ENCODE measurements at regions not wholly inside any gene's neighbourhood (a gene's known extent, or its start where the extent isn't known, plus 50 kb on each side); places are given as distances from the start of the nearest gene placed in this dataset.

- ATAC-seq (no peak), DNase-seq (no peak)
- H3K4me1 Mint-ChIP-seq (ENCODE audit: low read depth), result no peaks in the 10 kb centered on the region
- peaks cover 5% of the 10 kb centered on the region for H3K9me3 Mint-ChIP-seq
- H3K36me3 Mint-ChIP-seq (ENCODE audit: insufficient read depth), result no peaks in the 10 kb centered on the region
- H3K4me3 Mint-ChIP-seq, result no peak overlapping the region
- H3K27me3 Mint-ChIP-seq (ENCODE audit: low read depth), result no peaks in the 10 kb centered on the region
These were observed 174.6 kb upstream of the GRAMD2B start for GRCh38 chr5:126248611-126249010.

- Mint-ChIP-seq H3K4me3 (no peak overlapping the region), H3K4me1 (ENCODE audit: low read depth) (no peaks in the 10 kb centered on the region), H3K9me3 (peaks cover 5% of the 10 kb centered on the region), H3K27me3 (ENCODE audit: low read depth) (no peaks in the 10 kb centered on the region), H3K36me3 (ENCODE audit: insufficient read depth) (no peaks in the 10 kb centered on the region)
- no peak for DNase-seq
- no peak for ATAC-seq
These were observed 172.2 kb upstream of the GRAMD2B start for GRCh38 chr5:126251024-126251423.

- ATAC-seq (no peak), DNase-seq (no peak)
- H3K27me3 Mint-ChIP-seq (ENCODE audit: low read depth), result no peaks in the 10 kb centered on the region
- H3K36me3 Mint-ChIP-seq (ENCODE audit: insufficient read depth), result no peaks in the 10 kb centered on the region
- H3K4me1 Mint-ChIP-seq (ENCODE audit: low read depth), result no peaks in the 10 kb centered on the region
- peaks cover 8% of the 10 kb centered on the region for H3K9me3 Mint-ChIP-seq
- no peak overlapping the region for H3K4me3 Mint-ChIP-seq
These were observed 169.8 kb upstream of the GRAMD2B start for GRCh38 chr5:126253406-126253805.

- Mint-ChIP-seq H3K4me1 (ENCODE audit: low read depth) (no peaks in the 10 kb centered on the region), H3K27me3 (ENCODE audit: low read depth) (no peaks in the 10 kb centered on the region), H3K9me3 (no peaks in the 10 kb centered on the region), H3K36me3 (ENCODE audit: insufficient read depth) (no peaks in the 10 kb centered on the region), H3K4me3 (no peak overlapping the region)
- DNase-seq, result no peak
- no peak for ATAC-seq
These were observed 159.5 kb upstream of the GRAMD2B start for GRCh38 chr5:126263591-126264184.

GRCh38 chr5:126265917-126266316, 157.3 kb upstream of the GRAMD2B start:
- DNase-seq (no peak), ATAC-seq (no peak)
- no peaks in the 10 kb centered on the region for H3K4me1 Mint-ChIP-seq (ENCODE audit: low read depth)
- H3K4me3 Mint-ChIP-seq, result no peak overlapping the region
- H3K27me3 Mint-ChIP-seq (ENCODE audit: low read depth), result peaks cover 2% of the 10 kb centered on the region
- H3K9me3 Mint-ChIP-seq, result no peaks in the 10 kb centered on the region
- no peaks in the 10 kb centered on the region for H3K36me3 Mint-ChIP-seq (ENCODE audit: insufficient read depth)

- Mint-ChIP-seq H3K36me3 (ENCODE audit: insufficient read depth) (no peaks in the 10 kb centered on the region), H3K4me1 (ENCODE audit: low read depth) (no peaks in the 10 kb centered on the region), H3K9me3 (no peaks in the 10 kb centered on the region), H3K4me3 (no peak overlapping the region), H3K27me3 (ENCODE audit: low read depth) (peaks cover 2% of the 10 kb centered on the region)
- ATAC-seq, result no peak
- no peak for DNase-seq
These were observed 155.8 kb upstream of the GRAMD2B start for GRCh38 chr5:126267438-126267837.

GRCh38 chr5:126268697-126269315, 154.4 kb upstream of the GRAMD2B start:
- no peaks in the 10 kb centered on the region for H3K4me1 Mint-ChIP-seq (ENCODE audit: low read depth)
- DNase-seq (no peak), ATAC-seq (no peak)
- no peaks in the 10 kb centered on the region for H3K9me3 Mint-ChIP-seq
- H3K4me3 Mint-ChIP-seq, result no peak overlapping the region
- no peaks in the 10 kb centered on the region for H3K36me3 Mint-ChIP-seq (ENCODE audit: insufficient read depth)
- peaks cover 3% of the 10 kb centered on the region for H3K27me3 Mint-ChIP-seq (ENCODE audit: low read depth)

- no peak for ATAC-seq
- Mint-ChIP-seq H3K27me3 (ENCODE audit: low read depth) (peaks cover 5% of the 10 kb centered on the region), H3K9me3 (no peaks in the 10 kb centered on the region), H3K4me1 (ENCODE audit: low read depth) (no peaks in the 10 kb centered on the region), H3K36me3 (ENCODE audit: insufficient read depth) (no peaks in the 10 kb centered on the region), H3K4me3 (no peak overlapping the region)
- DNase-seq, result no peak
These were observed 153.7 kb upstream of the GRAMD2B start for GRCh38 chr5:126269511-126269910.

GRCh38 chr5:126271141-126271540, 152.1 kb upstream of the GRAMD2B start:
- no peaks in the 10 kb centered on the region for H3K36me3 Mint-ChIP-seq (ENCODE audit: insufficient read depth)
- ATAC-seq (no peak), DNase-seq (no peak)
- no peaks in the 10 kb centered on the region for H3K4me1 Mint-ChIP-seq (ENCODE audit: low read depth)
- peaks cover 5% of the 10 kb centered on the region for H3K27me3 Mint-ChIP-seq (ENCODE audit: low read depth)
- no peaks in the 10 kb centered on the region for H3K9me3 Mint-ChIP-seq
- H3K4me3 Mint-ChIP-seq, result no peak overlapping the region

- Mint-ChIP-seq H3K9me3 (no peaks in the 10 kb centered on the region), H3K36me3 (ENCODE audit: insufficient read depth) (no peaks in the 10 kb centered on the region), H3K4me3 (no peak overlapping the region), H3K4me1 (ENCODE audit: low read depth) (no peaks in the 10 kb centered on the region), H3K27me3 (ENCODE audit: low read depth) (peaks cover 5% of the 10 kb centered on the region)
- DNase-seq (no peak), ATAC-seq (no peak)
These were observed 149.0 kb upstream of the GRAMD2B start for GRCh38 chr5:126274076-126274762.

- H3K27me3 Mint-ChIP-seq (ENCODE audit: low read depth), result peaks cover 3% of the 10 kb centered on the region
- DNase-seq (no peak), ATAC-seq (no peak)
- H3K4me3 Mint-ChIP-seq, result no peak overlapping the region
- H3K4me1 Mint-ChIP-seq (ENCODE audit: low read depth), result no peaks in the 10 kb centered on the region
- no peaks in the 10 kb centered on the region for H3K36me3 Mint-ChIP-seq (ENCODE audit: insufficient read depth)
- H3K9me3 Mint-ChIP-seq, result no peaks in the 10 kb centered on the region
These were observed 148.5 kb upstream of the GRAMD2B start for GRCh38 chr5:126274763-126275125.

GRCh38 chr5:126277762-126278161, 145.4 kb upstream of the GRAMD2B start:
- DNase-seq, result no peak
- Mint-ChIP-seq H3K27me3 (ENCODE audit: low read depth) (peaks cover 3% of the 10 kb centered on the region), H3K4me1 (ENCODE audit: low read depth) (no peaks in the 10 kb centered on the region), H3K9me3 (no peaks in the 10 kb centered on the region), H3K36me3 (ENCODE audit: insufficient read depth) (no peaks in the 10 kb centered on the region), H3K4me3 (no peak overlapping the region)
- ATAC-seq, result no peak

GRCh38 chr5:126280343-126280742, 142.9 kb upstream of the GRAMD2B start:
- no peak for ATAC-seq

GRCh38 chr5:126280846-126281245, 142.4 kb upstream of the GRAMD2B start:
- H3K36me3 Mint-ChIP-seq (ENCODE audit: insufficient read depth), result no peaks in the 10 kb centered on the region
- no peaks in the 10 kb centered on the region for H3K9me3 Mint-ChIP-seq

More at GRCh38 chr5:126280343-126280742, 142.9 kb upstream of the GRAMD2B start:
- Mint-ChIP-seq H3K27me3 (ENCODE audit: low read depth) (peaks cover under 1% of the 10 kb centered on the region), H3K36me3 (ENCODE audit: insufficient read depth) (no peaks in the 10 kb centered on the region), H3K4me3 (no peak overlapping the region), H3K4me1 (ENCODE audit: low read depth) (no peaks in the 10 kb centered on the region), H3K9me3 (no peaks in the 10 kb centered on the region)
- DNase-seq, result no peak

More at GRCh38 chr5:126280846-126281245, 142.4 kb upstream of the GRAMD2B start:
- peaks cover 2% of the 10 kb centered on the region for H3K27me3 Mint-ChIP-seq (ENCODE audit: low read depth)
- ATAC-seq (no peak), DNase-seq (no peak)
- H3K4me3 Mint-ChIP-seq, result no peak overlapping the region
- H3K4me1 Mint-ChIP-seq (ENCODE audit: low read depth), result no peaks in the 10 kb centered on the region
